ENCODE measurements at regions not wholly inside any gene's neighbourhood (a gene's known extent, or its start where the extent isn't known, plus 50 kb on each side); places are given as distances from the start of the nearest gene placed in this dataset.
"Not testable (repeated sequence)": the region's sequence is repeated elsewhere in the genome, so short reads cannot be mapped to it uniquely, and the experiment has no call there.

GRCh38 chr7:152905949-152906348 lies 146.4 kb downstream of the ACTR3B start:
- ATAC-seq, result no peak

DNA sequence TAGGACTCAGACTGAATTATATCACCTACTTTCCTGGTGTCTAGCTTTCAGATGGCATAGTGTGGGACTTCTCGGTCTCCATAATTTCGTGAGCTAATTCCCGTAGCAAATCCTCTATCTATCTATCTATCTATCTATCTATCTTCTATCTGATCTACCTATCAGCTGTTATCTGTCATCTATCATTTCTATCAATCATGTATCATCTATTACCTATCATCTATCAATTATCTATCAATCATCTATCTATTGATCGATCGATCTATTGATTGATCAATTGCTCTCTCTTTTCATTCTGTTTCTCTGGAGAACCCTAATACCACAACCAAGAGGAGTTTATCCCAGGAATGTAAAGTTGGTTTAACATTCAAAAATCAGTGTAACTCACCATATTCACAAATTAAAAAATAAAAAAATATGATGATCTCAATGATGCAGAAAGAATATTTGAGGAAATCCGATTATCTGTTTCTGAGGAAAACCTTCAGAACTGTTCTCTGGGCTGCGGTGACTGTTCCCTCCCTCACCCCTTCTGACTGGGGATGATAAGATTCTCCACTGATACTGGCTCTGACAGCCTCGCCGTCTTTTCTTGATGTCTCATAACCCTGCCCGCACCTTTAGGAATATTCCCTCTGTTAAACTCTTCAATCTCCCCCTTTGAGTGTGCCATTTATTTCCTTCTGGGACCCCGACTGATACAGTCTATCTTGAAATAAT lies 147.7 kb downstream of the ACTR3B start:
- ATAC-seq, result no peak

DNA sequence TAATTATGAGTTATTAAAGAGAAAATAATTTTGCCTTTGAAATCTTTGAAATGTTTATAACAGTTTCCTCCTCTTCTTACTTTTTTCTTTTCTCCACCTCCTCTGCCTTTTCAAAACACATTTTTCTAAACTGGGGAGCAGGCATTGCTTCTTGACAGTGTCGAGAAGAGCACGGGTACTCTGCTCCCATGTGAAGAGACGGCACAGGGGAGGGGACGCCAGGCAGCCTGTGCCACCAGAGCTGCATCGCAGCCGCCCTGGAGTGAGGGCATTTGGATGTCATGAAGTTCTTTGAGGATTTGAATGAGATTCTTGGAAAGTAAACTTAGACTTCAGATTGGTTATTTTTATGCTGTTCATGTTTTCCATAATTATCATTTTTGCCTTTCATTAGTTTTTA lies 149.7 kb downstream of the ACTR3B start:
- no peak for ATAC-seq

DNA sequence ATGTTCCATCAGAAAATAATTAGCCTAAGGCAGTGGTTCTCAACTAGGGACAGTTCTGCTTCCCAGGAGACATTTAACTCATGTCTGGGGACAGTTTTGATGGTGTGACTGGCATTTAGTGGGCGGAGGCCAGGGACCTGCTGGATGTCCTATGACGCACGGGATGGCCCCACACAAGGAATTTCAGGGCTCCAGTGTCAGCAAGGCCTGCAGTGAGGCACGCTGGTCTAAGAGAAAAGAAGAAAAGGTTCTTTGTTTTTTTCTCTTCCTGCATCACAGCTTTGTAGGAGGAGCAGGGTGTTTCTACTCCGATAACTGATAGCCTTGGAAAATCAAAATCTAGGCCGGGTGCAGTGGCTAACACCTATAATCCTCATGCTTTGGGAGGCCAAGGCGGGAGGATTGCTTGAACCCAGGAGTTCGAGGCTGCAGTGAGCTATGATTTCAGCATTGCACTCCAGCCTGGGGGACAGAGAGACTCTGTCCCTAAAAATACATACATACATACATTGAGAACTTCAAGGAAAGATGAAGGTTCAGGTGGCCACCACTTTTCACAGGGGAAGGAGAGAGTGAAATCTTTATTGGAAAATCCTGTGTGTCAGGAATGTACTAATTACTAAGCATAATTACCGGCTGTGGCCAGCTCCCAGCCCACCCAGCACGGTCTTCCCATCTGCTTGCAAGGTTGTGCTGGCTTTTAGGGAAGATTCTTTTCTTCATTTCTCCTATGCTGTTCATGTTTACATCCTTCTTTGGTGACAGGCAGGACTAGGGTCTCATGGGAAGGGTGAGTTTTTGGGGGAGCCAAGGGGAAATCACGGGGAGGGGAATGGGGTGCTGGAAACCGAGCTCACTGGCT lies 150.4 kb downstream of the ACTR3B start:
- no peak for ATAC-seq

DNA sequence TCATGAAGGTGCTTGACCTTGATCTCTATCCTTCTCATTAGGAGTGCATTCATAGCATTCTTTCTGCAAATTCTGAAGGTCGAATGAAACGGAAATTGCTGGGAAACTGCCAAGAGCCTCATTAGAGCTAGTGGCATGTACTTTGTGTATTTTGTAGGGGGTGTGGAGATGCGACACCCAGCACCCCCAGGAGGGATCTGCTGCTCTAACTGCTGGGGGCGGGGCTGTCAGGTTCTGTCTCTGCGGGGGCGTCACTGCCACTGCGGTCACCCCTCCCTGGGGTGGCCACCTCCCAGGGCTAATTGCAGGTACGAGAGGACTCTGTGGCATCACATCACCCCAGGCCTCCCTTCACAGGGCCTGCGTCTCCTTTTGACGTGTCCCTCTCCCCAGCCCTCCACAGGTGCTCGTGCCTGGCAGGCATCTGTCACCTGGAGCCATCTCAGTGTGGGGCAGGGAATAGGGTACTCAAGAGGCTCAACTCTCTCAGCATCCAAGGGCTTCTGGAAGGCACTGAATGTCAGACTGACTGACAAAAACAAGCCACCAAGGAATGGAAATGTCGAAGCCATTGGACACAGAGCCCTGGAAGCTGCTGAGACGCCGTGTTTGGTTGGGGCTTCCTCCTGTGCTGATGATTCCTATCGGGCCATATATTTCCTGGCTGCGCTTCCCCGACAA lies 151.1 kb downstream of the ACTR3B start:
- ATAC-seq, result no peak

- ATAC-seq, result no peak
These were observed 151.6 kb downstream of the ACTR3B start for GRCh38 chr7:152911226-152911560.

DNA sequence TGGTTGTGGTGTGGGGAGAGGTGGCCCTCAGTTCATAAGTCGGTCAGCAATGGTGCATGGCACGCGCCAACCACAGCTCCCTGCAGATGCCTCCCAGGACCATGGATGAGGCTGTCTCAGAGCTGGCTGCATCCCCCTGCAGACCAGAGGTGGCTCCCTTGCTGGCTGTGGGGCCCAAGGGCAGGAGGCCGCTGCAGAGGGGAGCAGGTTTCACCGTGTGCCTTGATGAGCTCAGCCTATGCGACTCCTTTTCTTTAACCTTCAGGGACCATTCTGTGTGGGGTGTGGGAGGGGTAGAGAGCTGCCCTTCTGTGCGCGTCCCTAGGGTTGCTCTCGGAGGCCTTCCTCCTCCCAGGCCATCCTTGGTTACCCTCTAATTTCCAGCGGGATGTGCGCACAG lies 152.4 kb downstream of the ACTR3B start:
- no peak for ATAC-seq

DNA sequence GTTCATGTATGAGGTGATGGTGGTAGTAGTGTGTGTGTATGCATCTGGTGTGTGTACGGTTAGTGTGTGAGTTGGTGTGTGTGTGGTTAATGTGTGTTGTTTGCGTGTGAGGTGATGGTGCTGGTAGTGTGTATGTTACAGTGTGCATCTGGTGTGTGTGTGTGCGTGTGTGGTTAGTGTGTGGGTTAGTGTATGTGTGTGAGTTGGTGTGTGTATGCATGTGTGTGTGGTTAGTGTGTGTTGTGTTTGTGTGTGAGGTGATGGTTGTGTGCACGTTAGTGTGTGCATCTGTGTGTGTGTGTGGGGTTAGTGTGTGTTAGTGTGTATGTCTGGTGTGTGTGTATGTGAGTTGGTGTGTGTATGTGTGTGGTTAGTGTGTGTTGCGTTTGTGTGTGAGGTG lies 153.0 kb downstream of the ACTR3B start:
- ATAC-seq, result no peak

GRCh38 chr7:152913492-152913891 lies 153.9 kb downstream of the ACTR3B start:
- no peak for ATAC-seq

DNA sequence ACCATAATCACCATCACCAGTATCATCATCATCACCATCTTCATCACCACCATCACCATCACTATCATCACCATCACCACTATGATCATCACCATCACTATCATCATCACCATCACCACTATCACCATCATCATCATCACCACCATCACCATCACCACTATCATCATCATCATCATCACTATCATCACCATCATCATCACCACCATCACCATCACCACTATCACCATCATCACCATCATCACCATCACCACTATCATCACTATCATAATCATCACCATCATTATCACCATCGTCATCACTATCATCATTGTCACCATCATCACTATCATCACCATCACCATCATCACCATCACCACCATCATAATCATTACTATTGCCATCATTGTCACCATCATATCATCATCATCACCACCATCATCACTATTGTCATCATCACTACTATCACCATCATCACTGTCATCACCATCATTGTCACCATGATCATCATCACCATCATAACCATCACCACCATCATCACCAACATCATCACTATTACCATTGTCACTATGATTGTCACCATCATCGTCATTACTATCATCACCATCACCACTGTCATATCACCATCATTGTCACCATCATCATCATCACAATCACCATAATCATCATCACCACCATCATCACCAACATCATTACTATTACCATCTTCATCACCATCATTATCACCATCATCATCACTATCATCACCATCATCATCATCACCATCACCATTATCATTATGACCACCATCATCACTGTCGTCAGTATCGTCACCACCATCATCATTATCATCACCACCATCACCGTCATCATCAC lies 154.7 kb downstream of the ACTR3B start:
- ATAC-seq, result no peak

DNA sequence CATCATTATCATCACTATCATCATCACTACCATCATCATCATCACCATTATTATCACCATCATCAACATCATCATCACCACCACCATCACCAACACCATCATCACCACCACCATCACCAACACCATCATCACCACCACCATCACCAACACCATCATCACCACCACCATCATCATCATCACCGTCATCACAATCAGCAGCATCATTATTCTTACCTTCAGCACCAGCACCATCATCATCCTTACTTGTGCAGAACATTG lies 155.2 kb downstream of the ACTR3B start:
- ATAC-seq, result not testable (repeated sequence)

- no peak for ATAC-seq
These were observed 162.9 kb downstream of the ACTR3B start for GRCh38 chr7:152922318-152923081.

DNA sequence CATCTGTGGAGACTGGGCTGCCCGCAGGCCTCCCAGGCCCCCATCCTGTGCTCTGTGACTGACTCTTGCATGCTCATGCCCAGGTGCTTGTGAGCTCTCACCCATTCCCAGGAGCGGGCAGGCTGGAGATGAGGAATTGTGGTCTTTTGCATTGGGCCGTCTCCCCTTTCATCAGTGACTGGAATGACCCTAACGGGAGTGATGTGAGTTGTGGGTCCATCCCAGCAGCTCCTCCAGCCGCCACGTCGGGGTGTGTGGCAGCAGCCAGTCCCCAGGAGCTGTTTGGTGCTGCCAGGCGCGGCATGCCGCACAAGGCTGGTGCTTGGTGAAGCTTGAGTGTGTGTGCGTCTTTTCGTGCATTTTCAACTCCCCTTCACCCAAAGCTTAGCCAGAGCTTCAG lies 164.2 kb downstream of the ACTR3B start:
- no peak for ATAC-seq

DNA sequence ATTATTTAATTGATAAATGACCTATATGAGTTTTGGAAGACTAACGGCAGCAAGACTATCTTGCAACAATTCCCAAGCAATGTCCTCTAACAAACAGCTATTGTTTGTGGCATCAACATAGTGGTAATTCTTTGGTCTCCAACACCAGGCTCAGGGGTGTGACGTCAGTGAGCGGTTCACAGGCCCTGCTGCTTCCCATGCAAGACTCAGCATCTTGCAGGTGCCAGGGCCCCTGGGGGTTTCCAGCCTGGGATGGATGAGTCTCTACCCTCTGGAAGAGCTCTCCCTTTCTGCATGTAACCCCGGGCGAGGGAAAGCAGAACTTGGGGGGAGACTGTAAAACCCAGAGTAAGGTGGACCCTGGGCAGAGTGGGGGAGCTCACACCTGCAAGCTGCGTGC lies 164.7 kb downstream of the ACTR3B start:
- no peak for ATAC-seq

GRCh38 chr7:152924826-152925411 lies 165.4 kb downstream of the ACTR3B start:
- ATAC-seq, result no peak

DNA sequence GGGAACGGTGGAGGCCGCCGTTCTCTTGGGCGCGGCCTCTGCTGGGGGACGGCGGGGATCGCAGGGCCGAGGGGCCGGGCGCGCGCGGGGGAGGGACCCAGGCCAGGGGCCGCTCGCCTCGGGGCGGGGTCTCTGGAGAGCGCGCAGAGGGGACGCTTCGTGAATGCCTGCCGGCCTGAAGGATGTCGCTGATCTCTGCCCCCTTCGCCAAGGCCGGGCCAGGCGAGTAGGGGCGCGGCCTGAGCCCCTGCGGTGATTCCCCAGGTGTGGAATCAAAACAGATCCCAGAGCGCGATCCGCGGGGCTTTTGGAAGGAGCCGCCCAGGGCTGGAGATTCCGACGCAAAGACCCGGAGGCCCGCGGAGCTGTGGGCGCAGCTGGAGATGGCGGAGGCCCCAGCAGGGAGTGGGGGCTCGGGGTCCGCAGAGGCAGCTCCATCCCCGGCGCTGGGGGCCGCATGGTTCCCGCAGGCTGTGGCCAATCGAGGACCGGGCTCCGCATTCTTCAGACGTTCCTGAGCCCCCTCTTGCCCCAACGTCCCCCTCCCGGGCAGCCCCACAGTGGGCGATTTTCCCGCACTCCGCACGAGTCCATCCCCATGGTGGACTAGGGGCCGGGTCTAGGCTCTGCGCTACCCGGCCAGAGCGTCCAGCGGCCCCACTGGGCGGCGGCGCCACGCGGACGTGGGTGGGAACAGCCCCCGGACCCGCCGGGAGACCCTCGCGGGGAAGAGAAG lies 166.0 kb downstream of the ACTR3B start:
- no peak for ATAC-seq

DNA sequence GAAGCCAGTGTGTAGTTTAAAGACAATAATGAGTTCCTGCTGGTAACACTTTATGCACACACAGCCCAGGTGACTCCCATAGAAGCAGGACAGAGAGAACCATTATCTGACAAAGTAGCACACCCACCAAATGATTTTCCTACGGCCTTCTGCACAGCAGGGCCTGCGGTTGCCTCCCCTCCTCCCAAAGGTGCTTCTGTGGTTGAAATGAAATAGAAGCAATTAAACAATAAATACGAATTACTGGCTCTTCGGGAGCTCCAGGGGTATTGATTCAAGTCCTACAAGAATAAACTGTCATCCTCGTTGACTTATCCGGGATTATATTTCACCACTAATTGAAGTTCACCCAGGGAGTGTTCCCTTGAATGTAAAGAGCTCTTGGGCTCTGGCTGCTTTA lies 172.1 kb downstream of the ACTR3B start:
- ATAC-seq, result no peak

DNA sequence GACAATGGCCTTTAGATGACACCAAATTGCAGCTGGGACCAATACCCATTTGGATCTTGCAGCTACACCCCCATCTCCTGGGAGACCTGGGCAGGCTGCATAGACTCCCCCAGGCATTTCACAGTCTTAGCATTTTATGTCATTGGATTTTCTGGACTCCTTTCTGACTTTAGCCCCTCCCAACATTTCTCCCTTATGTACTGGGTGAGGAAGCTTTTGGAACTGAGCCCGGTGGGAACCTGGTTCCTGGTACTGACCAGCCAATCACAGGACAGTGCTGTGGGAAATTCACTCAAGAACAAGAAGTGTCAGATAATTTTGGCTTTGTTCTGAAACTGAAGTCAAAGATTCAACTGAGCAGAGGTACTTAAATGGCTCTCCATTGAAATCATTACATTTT lies 177.7 kb downstream of the ACTR3B start:
- ATAC-seq, result no peak

DNA sequence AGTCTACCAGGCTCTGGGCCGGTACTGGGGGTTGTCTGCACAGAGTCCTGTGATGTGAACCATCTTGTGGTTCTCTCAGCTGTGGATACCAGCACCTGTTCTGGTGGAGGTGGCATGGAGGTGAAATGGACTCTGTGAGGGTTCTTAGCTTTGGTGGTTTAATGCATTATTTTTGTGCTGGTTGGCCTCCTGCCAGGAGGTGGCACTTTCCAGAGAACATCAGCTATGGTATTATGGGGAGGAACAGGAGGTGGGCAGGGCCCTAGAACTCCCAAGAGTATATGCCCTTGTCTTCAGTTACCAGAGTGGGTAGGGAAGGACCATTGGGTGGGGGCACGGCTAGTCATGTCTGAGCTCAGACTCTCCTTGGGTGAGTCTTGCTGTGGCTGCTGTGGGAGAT lies 187.1 kb downstream of the ACTR3B start:
- not testable (repeated sequence) for ATAC-seq

- no peak for ATAC-seq
These were observed 188.1 kb downstream of the ACTR3B start for GRCh38 chr7:152947686-152948085.

DNA sequence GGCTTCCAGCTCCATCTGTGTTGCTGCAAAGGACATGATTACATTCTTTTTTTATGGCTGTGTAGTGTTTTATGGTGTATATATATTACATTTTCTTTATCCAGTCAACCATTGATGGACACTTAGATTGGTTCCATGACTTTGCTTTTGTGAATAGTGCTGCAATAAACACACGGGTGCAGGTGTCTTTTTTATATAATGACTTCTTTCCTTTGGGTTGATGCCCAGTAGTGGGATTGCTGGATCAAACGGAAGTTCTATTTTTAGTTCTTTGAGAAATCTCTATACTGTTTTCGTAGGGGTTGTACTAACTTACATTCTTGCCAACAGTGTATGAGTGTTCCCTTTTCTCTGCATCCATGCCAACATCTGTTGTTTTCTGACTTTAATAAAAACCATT lies 189.7 kb downstream of the ACTR3B start:
- no peak for ATAC-seq

Data from esophagus mucosa (tissue), 1 donor.